22Rv1 (cell line): ENCODE measurements at regions not wholly inside any gene's neighbourhood (a gene's known extent, or its start where the extent isn't known, plus 50 kb on each side); places are given as distances from the start of the nearest gene placed in this dataset.

ENCODE experiments used
- CTCF ChIP-seq: fragments of 450-650 bp; IDR thresholded peaks from 2 replicates; pipeline ENCODE4 v1.5.1; 2017; ENCODE audit warnings: mild to moderate bottlenecking
- ZFX ChIP-seq: fragments of 450-650 bp; IDR thresholded peaks from 2 replicates; pipeline ENCODE4 v1.6.1; 2017; ENCODE audit warnings: antibody characterized with exemption, borderline replicate concordance

- TF ChIP-seq CTCF (no peak), ZFX (no peak)
These were observed 581.8 kb upstream of the C9orf72 start for GRCh38 chr9:28155067-28155466.
